Stomach (tissue), 8 donors: ENCODE measurements at regions not wholly inside any gene's neighbourhood (a gene's known extent, or its start where the extent isn't known, plus 50 kb on each side); places are given as distances from the start of the nearest gene placed in this dataset.

Experiments
- DNase-seq, 2 donors: peaks; one replicate each; pipeline versions ENCODE4 v3.0.0 to v3.0.0-alpha.2; 2013 to 2019
- H3K27ac ChIP-seq, 5 donors: fragments of 200-600 bp in 4 of 5; sonication (generic) in 4 of 5; one replicate each; pipeline ENCODE4 v1.5.1; 2013 to 2019; ENCODE audit warnings: mild to moderate bottlenecking in 1 of 5, moderate library complexity in 1 of 5
- H3K27me3 ChIP-seq, 3 donors: fragments of 200-600 bp; sonication (generic); one replicate each; pipeline ENCODE4 v1.5.1; 2017 to 2019; ENCODE audit warnings: mixed run types in 1 of 3
- H3K36me3 ChIP-seq, 4 donors: fragments of 200-600 bp; sonication (generic); 1 replicate in 3 of 4; 2 replicates in 1 of 4; pipeline ENCODE4 v1.5.1; 2016 to 2019
- H3K4me1 ChIP-seq, 4 donors: fragments of 200-600 bp; sonication (generic); one replicate each; pipeline ENCODE4 v1.5.1; 2016 to 2019
- H3K4me3 ChIP-seq, 4 donors: fragments of 200-600 bp; sonication (generic) in 3 of 4; one replicate each; pipeline ENCODE4 v1.5.1; 2016 to 2019; ENCODE audit warnings: mild to moderate bottlenecking in 1 of 4
- H3K9me3 ChIP-seq, 4 donors: fragments of 200-600 bp; sonication (generic); one replicate each; pipeline ENCODE4 v1.5.1; 2016 to 2019
- EP300 ChIP-seq: sonication (generic); formaldehyde crosslinking; IDR thresholded peaks from one replicate; pipeline ENCODE4 v1.6.1; 2017; ENCODE audit warnings: antibody characterized with exemption
- POLR2A ChIP-seq, 4 donors: fragments of 450-650 bp; IDR thresholded peaks; one replicate each; pipeline ENCODE4 v1.6.1; 2016; ENCODE audit warnings: antibody characterized with exemption in 4 of 4, control low read depth in 2 of 4, mild to moderate bottlenecking in 1 of 4, moderate library complexity in 1 of 4
- POLR2AphosphoS5 ChIP-seq, 3 donors: sonication (generic); formaldehyde crosslinking; IDR thresholded peaks; one replicate each; pipeline ENCODE4 v1.6.1; 2016; ENCODE audit warnings: antibody characterized with exemption in 3 of 3
- WGBS, 5 donors: extraction: QIAGEN DNeasy Blood & Tissue Kit in 3 of 5; methylation state at CpG; one replicate each; pipeline versions ENCODE4 v1.1.5 to v1.1.7; 2013 to 2018; 5-methylcytosine and 5-hydroxymethylcytosine counted together
- intact Hi-C: fragments of 100-400 bp; cut with DNase I; formaldehyde crosslinking; loops from one replicate; pipeline ENCODE4 v1.15.1; 2023; ENCODE audit warnings: low total_unique reads
- TF ChIP-seq, protein P1 (sequence below), 7 experiments: fragments of 450-650 bp in 4 of 7; fragments of 200-600 bp in 3 of 7; sonication (generic) in 3 of 7; IDR thresholded peaks; one replicate each; pipeline ENCODE4 v1.5.1; 2016 to 2019; ENCODE audit warnings: antibody characterized with exemption in 7 of 7, control low read depth in 2 of 7, mild to moderate bottlenecking in 1 of 7
- donor health status: healthy with polysubstance abuse.
- donor health status: Bipolar disorder and iron deficiency.
- donor health status: healthy.

DNA sequence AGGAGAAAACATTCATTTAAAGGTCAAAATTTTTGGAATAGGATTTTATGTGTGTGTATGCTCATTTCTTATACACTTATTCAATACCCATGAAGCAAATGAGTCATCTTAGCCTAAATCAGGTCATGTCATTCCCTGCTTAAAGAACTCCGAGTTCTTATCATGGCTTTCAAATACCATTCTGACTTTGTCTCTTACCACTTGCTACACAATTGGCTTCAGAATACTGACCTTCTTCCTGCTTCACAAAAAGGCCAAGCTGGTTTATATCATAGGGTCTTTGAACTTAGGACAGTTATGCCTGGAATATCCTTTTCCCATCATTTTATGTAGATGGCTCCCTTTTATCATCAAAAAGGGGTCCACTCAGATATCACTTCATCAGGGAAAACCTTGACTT, 652.2 kb upstream of the WWC1 start:
- no peaks in the 10 kb centered on the region for H3K27me3 ChIP-seq
- TF ChIP-seq POLR2A (IDR thresholded peaks at IDR 0.05) (no peak), EP300 (no peak), POLR2AphosphoS5 (IDR thresholded peaks at IDR 0.05) (no peak)
- TF ChIP-seq, protein P1, sequence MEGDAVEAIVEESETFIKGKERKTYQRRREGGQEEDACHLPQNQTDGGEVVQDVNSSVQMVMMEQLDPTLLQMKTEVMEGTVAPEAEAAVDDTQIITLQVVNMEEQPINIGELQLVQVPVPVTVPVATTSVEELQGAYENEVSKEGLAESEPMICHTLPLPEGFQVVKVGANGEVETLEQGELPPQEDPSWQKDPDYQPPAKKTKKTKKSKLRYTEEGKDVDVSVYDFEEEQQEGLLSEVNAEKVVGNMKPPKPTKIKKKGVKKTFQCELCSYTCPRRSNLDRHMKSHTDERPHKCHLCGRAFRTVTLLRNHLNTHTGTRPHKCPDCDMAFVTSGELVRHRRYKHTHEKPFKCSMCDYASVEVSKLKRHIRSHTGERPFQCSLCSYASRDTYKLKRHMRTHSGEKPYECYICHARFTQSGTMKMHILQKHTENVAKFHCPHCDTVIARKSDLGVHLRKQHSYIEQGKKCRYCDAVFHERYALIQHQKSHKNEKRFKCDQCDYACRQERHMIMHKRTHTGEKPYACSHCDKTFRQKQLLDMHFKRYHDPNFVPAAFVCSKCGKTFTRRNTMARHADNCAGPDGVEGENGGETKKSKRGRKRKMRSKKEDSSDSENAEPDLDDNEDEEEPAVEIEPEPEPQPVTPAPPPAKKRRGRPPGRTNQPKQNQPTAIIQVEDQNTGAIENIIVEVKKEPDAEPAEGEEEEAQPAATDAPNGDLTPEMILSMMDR (IDR thresholded peaks at IDR 0.05): no peak
- 13 to 46% (median 22%) methylated on average over 1 of the region's 1 CpG for WGBS, 5 donors
- no peak for DNase-seq
- H3K9me3 ChIP-seq: no peaks in the 10 kb centered on the region
- H3K4me1 ChIP-seq: no peaks in the 10 kb centered on the region
- H3K4me3 ChIP-seq: no peak overlapping the region
- intact Hi-C loops: no loop called here
- H3K27ac ChIP-seq: no peak overlapping the region
- no peaks in the 10 kb centered on the region for H3K36me3 ChIP-seq

DNA sequence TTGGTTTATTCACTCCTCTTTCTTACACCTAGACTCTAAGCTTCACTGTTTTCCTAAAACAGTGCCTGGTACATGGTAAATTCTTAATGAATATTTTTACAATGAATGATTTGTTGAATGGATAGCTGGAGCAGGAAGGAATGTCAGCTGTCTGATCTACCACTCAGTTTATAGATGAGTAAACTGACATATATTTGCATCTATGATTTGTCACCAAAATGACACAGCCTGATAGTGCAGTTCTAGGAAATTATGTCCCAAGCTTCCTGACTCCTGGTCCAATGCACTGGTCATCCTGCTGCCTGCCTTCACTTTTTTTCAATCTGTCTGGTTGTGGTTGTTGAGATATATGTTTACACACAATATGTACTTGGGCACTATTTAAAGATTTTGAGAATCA, 651.7 kb upstream of the WWC1 start:
- no peaks in the 10 kb centered on the region for H3K36me3 ChIP-seq
- H3K9me3 ChIP-seq: no peaks in the 10 kb centered on the region
- DNase-seq: no peak
- intact Hi-C loops: no loop called here
- no peak for TF ChIP-seq POLR2A (IDR thresholded peaks at IDR 0.05)
- TF ChIP-seq POLR2AphosphoS5 (IDR thresholded peaks at IDR 0.05): no peak
- TF ChIP-seq, protein P1 (IDR thresholded peaks at IDR 0.05): no peak
- no peak for TF ChIP-seq EP300
- H3K4me3 ChIP-seq: no peak overlapping the region
- H3K27ac ChIP-seq: no peak overlapping the region
- no peaks in the 10 kb centered on the region for H3K4me1 ChIP-seq
- no peaks in the 10 kb centered on the region for H3K27me3 ChIP-seq

DNA sequence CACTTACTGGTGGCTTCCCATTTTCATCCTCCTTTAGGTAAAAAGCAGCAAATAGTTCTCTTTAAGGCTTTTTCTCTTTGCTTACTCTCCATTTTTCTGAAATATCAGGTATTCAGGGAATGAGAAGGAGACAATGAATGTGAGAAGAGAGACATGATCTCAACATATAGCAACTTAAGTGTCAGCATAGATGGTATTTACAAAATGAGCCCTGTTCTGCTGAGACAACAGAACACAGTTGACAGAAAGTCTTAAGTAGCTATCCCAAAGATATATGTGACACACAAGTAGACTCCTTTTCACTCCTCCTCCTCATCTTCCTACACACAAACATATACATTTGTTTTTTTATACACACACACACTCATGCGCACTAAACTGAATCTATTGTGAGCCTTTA, 649.3 kb upstream of the WWC1 start:
- no peaks in the 10 kb centered on the region for H3K27me3 ChIP-seq
- no peak overlapping the region for H3K4me3 ChIP-seq
- no peaks in the 10 kb centered on the region for H3K4me1 ChIP-seq
- intact Hi-C loops: no loop called here
- no peaks in the 10 kb centered on the region for H3K36me3 ChIP-seq
- WGBS, 5 donors: 90 to 97% (median 92%) methylated on average over 1 of the region's 1 CpG
- H3K9me3 ChIP-seq: no peaks in the 10 kb centered on the region
- TF ChIP-seq EP300 (no peak), POLR2AphosphoS5 (IDR thresholded peaks at IDR 0.05) (no peak), POLR2A (IDR thresholded peaks at IDR 0.05) (no peak)
- TF ChIP-seq, protein P1 (IDR thresholded peaks at IDR 0.05): no peak
- no peak overlapping the region for H3K27ac ChIP-seq
- DNase-seq: no peak

DNA sequence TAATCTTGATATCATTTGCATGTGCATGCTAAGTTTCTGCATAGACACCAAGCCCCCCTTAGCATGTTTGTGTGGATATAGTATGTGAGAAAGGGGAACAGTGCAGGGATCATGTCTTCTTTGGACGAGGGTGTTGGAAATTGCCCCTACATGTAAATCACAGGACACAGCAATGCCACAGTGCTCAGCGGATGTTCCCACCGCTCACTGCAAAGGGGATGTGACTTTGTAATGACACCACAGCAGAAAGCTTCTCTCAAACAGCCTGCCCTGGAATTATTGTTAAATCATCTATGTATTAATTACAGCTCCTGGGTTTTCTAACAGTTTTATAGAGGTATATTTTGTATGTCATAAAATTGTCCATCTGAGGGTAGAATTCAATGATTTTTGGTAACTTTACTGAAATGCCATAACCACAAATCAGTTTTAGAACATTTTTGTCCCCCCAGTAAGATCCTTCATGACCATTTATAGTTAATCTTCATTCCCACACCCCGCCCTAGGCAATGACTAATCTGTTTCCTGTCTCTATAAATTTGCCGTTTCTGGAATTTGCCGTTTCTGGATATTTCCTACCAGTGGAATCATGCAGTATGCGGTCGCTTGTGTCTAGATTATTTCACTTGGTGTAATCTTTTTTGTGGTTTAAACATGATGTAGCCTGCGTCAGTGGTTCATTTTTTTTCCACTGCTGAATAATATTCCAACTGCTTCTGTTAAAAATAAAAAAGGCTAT, 648.5 kb upstream of the WWC1 start:
- Histone ChIP-seq H3K27me3 (no peaks in the 10 kb centered on the region), H3K9me3 (no peaks in the 10 kb centered on the region), H3K27ac (no peak overlapping the region), H3K4me1 (no peaks in the 10 kb centered on the region), H3K4me3 (no peak overlapping the region), H3K36me3 (no peaks in the 10 kb centered on the region)
- DNase-seq: no peak
- intact Hi-C loops: no loop called here
- WGBS, 5 donors: 66 to 74% (median 72%) methylated on average over 9 of the region's 9 CpGs
- TF ChIP-seq, protein P1 (IDR thresholded peaks at IDR 0.05): no peak
- TF ChIP-seq POLR2A (IDR thresholded peaks at IDR 0.05): no peak
- TF ChIP-seq EP300: no peak
- no peak for TF ChIP-seq POLR2AphosphoS5 (IDR thresholded peaks at IDR 0.05)
